Kasumi-1 (cell line): ENCODE measurements at regions not wholly inside any gene's neighbourhood (a gene's known extent, or its start where the extent isn't known, plus 50 kb on each side); places are given as distances from the start of the nearest gene placed in this dataset.
A peak's percentile ranks its signal among the peaks of the same experiment; 100 is the strongest.

Experiments used
- DNase-seq, 2 experiments: peaks; one replicate each; lab custom pipeline; 2025; lab: John Stamatoyannopoulos, UW

- DNase-seq: no peak
Observed at GRCh38 chr15:58329781-58330671, 101.8 kb upstream of the LIPC start.

DNA sequence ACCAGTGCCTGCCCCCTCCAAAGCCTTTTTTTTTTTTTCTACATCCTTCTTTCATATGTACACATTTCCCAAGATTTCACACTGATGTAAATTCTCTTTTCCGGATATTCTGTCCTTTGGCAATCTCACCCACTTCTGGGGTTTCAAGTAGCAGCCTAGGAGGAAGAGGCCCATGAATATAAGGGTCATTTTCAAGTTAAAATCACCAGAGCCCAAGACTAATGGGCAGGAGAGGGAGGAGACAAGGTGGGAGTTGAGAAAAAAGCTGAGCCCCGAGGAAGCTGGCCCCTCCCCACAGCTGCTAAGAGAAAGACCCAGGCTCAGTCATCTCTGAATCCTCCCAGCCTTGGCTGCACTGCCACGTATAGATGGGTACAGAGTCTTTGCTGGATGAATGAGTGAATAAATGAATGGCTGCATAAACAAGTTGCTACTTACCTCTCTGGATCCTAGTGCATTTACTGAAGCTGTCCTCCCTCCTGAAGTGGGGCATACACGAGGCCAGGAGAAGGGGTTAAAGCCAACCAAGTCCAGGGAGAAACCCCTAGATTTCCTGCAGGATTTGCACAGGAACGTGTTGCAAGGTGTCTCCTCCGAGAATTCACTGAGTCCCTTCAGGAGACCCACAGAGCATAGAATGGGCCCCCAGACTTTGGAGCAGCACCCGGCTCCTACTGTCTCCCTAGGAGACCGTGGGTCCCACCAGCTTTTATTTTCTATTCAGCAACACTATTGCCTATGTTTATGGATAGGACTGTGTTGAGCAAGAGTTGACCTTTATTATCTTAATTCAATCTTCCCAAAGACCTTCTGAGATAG is 100.8 kb upstream of the LIPC start:
- DNase-seq: no peak

DNA sequence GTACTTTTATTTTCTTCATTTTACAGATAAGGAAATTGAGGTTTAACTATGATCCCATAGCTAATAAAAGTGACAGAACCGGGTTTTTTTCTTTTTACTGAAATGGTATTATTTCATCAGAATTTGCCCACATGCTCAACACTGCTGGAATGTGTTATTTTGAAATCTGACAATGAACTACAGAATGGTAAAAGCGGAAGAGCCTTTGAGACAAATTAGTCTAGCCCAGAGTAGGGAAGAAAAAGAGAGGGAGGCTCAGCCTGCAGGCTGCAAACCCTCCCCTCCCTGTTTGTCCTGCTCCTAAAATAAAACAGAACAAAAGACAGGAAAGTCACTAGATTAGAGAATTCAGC is 100.3 kb upstream of the LIPC start:
- peak in 1 of 2 experiments; percentile 99 for DNase-seq

GRCh38 chr15:58331913-58332675 is 99.7 kb upstream of the LIPC start:
- DNase-seq: peak; percentile 99

GRCh38 chr15:58332676-58333400 is 99.0 kb upstream of the LIPC start:
- DNase-seq: no peak

- no peak for DNase-seq
Observed at GRCh38 chr15:58334803-58335202, 97.0 kb upstream of the LIPC start.

- DNase-seq: no peak
Observed at GRCh38 chr15:58336161-58336560, 95.6 kb upstream of the LIPC start.

- no peak for DNase-seq
Observed at GRCh38 chr15:58340176-58340575, 91.6 kb upstream of the LIPC start.

DNA sequence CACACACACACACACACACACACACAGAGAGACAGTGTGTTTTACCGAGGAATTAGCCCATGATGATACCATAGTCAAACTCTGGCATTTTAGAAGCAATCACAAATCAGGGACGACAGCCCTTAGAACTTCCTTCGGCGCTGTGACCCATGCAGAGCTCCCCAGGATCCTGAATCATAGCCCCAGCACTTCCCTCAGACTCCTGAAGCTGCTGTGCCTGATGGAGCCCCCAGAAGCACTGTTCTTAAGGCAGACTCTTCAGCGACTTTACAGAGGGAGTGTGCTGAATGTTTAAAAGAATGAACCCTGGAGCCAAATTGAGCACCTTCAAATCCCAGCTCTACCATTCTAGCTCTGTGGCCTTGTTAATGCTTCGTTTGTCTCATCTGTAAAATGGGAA is 89.3 kb upstream of the LIPC start:
- DNase-seq: no peak

- no peak for DNase-seq
Observed at GRCh38 chr15:58344213-58345070, 87.3 kb upstream of the LIPC start.

- DNase-seq: no peak
Observed at GRCh38 chr15:58346361-58346760, 85.4 kb upstream of the LIPC start.

- no peak for DNase-seq
Observed at GRCh38 chr15:58348095-58348812, 83.5 kb upstream of the LIPC start.

DNA sequence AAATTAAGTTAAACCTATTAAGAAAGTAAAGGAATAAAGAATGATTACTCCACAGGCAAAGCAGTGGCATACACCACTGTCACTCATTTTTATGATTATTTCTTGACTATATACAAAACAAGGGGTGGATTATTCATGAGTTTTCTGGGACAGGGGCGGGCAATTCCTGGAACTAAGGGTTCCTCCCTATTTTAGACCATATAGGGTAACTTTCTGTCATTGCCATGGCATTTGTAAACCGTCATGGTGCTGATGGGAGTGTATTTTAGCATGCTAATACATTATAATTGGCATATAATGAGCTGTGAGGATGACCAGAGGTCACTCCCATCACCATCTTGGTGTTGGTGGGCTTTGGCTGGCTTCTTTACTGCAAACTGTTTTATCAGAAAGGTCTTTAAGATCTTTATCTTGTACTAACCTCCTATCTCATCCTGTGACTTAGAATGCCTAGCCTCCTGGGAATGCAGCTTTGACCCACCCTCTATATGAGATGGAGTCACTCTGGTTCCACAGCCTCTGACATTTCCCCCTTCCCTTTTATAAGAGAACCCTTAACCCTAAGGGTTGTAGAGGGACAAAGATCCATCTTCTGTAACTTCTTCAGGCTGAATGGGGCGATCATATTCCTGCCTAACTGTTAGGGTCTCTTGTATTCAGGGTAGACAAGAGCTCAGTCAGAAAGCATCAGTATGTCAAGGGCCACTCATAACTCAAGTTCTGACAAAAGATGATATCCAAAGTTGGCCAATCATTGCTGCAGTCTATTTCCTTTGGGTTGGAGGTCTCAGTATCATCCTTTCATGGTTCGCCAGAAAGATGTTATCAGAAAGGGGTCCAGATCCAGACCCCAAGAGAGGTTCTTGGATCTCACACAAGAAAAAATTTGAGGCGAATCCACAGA is 79.5 kb upstream of the LIPC start:
- DNase-seq: no peak

DNA sequence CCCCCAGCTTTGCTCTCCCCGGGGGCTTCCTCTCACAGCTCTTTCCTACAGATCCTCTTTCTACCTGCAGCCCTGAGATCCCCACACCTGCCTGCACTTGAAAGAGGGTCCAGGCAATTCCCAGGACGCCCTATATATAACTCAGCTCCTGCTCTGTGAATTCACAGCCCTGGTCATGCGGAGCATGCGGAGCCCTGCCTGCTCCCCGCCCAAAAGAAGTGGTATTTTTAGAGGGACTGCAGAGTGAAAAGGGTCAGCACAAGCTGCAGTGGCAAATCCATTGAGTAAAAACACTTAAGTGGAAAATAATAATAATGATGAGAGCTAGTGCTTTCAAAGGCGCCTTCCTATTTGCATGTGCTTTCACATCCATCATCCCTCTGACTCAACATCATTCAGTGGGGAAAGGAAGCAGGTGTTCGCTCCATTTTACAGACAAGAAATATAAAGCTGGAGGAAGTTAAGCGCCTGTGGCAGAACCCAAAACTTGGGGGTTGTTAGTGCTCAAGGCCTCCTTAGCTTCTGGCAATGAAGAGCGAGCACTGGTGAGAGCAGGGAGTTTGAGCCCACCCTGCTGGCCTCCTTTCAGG is 76.3 kb upstream of the LIPC start:
- DNase-seq: peak in 1 of 2 experiments; percentile 29

- no peak for DNase-seq
Observed at GRCh38 chr15:58355973-58356372, 75.8 kb upstream of the LIPC start.

GRCh38 chr15:58357529-58358476 is 74.0 kb upstream of the LIPC start:
- no peak for DNase-seq

GRCh38 chr15:58360421-58361090 is 71.2 kb upstream of the LIPC start:
- no peak for DNase-seq
